ENCODE measurements at regions not wholly inside any gene's neighbourhood (a gene's known extent, or its start where the extent isn't known, plus 50 kb on each side); places are given as distances from the start of the nearest gene placed in this dataset.

GRCh38 chr5:7179364-7179763, 216.6 kb upstream of the ADCY2 start:
- no peak overlapping the region for H3K4me3 ChIP-seq
- no peak overlapping the region for H3K27ac ChIP-seq

DNA sequence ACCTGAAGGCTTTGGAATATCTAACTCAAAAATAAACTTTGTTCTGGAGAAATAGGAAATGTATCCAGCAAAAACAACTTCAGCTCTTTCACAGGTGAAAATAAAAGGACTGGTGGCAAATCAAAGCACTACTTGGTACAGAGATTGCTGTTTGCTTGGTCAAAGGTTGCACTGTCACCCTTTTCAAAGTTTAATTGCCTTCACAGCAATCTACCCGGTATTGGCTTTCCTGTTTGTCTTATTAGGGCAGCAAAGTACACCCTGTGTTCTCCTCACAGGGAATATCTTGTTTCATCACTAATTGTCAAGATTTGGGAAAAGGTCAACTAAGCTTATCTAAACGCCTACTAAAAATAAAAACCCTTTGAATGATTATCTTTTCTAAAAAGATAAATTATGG, 214.1 kb upstream of the ADCY2 start:
- no peak overlapping the region for H3K4me3 ChIP-seq
- no peak overlapping the region for H3K27ac ChIP-seq

- Histone ChIP-seq H3K27ac (no peak overlapping the region), H3K4me3 (no peak overlapping the region)
Measured at GRCh38 chr5:7185742-7186141, 210.2 kb upstream of the ADCY2 start.

GRCh38 chr5:7186818-7187217, 209.1 kb upstream of the ADCY2 start:
- Histone ChIP-seq H3K27ac (no peak overlapping the region), H3K4me3 (no peak overlapping the region)

GRCh38 chr5:7190712-7191250, 205.2 kb upstream of the ADCY2 start:
- Histone ChIP-seq H3K4me3 (no peak overlapping the region), H3K27ac (no peak overlapping the region)

DNA sequence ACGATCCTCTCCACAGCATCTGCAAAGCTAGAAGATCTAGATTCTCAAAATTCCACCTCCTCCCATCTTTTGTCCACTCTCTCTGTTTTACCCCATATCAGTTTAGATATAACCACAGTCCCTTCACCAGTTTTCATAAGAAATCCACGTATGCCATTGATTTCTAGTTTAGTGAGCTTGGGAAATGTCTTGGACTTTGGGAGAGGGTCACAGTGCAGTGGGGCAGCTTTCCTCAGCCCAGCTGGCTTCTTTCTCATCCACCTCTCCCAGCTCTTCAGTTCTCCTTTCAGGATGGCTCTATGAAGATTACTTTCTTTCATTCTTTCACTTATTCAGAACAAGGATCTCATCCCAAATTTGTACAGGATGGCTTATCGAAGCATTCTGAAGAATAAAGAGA, 203.9 kb upstream of the ADCY2 start:
- Histone ChIP-seq H3K4me3 (no peak overlapping the region), H3K27ac (no peak overlapping the region)

- H3K27ac ChIP-seq, result no peak overlapping the region
- no peak overlapping the region for H3K4me3 ChIP-seq
Measured at GRCh38 chr5:7202846-7203245, 193.1 kb upstream of the ADCY2 start.

GRCh38 chr5:7207979-7208378, 188.0 kb upstream of the ADCY2 start:
- Histone ChIP-seq H3K27ac (no peak overlapping the region), H3K4me3 (no peak overlapping the region)

- Histone ChIP-seq H3K4me3 (no peak overlapping the region), H3K27ac (no peak overlapping the region)
Measured at GRCh38 chr5:7208938-7209337, 187.0 kb upstream of the ADCY2 start.

DNA sequence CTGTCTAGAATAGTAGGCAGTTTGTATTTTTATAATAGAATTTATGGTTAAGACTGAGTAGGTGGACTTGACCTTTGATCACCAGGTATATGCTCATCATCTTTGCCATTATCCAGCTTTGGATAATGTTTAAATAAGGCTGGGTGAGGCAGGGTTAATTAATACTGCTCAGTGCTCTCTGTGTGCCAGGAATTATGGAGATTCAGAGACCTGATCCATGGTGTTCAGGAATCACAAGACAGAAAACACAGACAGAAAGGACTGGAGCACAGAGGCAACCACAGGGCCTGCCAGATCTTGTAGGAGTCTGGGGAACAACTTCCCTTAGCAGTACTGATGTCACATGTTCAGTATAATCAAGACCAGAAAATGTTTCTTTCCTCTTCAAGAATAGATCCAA, 186.3 kb upstream of the ADCY2 start:
- no peak overlapping the region for H3K4me3 ChIP-seq
- H3K27ac ChIP-seq, result no peak overlapping the region

DNA sequence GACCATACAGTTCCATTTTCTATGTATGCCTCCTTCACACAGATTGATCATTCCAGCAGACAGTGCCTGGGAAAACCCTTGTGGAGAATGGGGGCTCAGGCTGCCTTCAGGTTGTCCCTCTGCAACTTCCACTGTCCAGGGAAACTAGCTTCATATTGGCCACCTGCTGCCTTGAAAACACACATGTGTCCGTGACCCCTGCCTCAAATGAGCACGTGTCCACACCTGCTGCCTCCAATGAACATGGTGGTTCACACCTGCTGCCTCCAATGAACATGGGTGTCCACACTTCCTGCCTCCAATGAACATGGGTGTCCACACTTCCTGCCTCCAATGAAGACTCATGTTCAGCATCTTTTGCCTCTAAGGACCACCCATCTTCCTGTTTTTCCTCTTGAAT, 185.4 kb upstream of the ADCY2 start:
- Histone ChIP-seq H3K27ac (no peak overlapping the region), H3K4me3 (no peak overlapping the region)

GRCh38 chr5:7213525-7213924, 182.4 kb upstream of the ADCY2 start:
- Histone ChIP-seq H3K4me3 (no peak overlapping the region), H3K27ac (no peak overlapping the region)

GRCh38 chr5:7214906-7215416, 181.0 kb upstream of the ADCY2 start:
- H3K4me3 ChIP-seq, result no peak overlapping the region
- H3K27ac ChIP-seq, result no peak overlapping the region

DNA sequence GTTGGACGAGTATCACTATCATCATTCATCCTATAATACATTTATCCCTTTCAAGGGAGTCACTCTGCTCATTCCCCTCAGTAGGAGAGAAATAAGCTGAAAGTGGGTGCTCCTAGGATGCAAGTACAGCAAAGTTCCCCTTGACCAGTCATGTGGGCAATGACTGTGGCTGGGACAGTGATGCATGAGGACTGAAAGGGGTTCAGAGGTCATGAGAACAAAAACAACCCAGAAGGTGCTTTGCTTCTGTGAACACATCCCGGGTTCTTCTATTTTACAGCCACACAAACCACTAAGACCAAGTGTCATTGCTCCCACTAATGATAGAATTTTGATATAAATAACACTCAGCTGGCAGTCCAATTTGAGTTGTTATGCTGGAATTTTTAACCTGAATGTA, 177.8 kb upstream of the ADCY2 start:
- no peak overlapping the region for H3K4me3 ChIP-seq
- no peak overlapping the region for H3K27ac ChIP-seq

DNA sequence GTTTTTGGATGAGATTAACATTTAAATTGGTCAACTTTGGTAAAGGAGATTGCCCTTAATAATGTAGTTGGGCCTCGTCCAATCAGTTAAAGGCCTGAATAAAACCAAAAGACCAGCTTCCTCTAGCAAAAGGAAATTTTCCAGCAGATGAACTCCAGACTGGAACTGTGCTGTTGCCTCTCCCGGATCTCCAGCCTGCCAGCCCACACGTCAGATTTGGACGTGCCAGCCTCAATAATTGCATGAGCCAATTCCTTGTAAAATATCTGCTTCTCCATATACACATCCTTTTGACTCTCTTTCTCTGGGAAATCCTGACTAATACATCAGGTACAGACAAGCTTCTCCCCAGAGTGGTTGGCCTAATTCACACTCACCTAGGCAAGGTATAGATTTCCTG, 175.8 kb upstream of the ADCY2 start:
- no peak overlapping the region for H3K4me3 ChIP-seq
- H3K27ac ChIP-seq, result no peak overlapping the region

GRCh38 chr5:7221041-7221440, 174.9 kb upstream of the ADCY2 start:
- no peak overlapping the region for H3K4me3 ChIP-seq

GRCh38 chr5:7225826-7226225, 170.1 kb upstream of the ADCY2 start:
- H3K27ac ChIP-seq, result no peak overlapping the region
- no peak overlapping the region for H3K4me3 ChIP-seq

More at GRCh38 chr5:7221041-7221440, 174.9 kb upstream of the ADCY2 start:
- no peak overlapping the region for H3K27ac ChIP-seq

- Histone ChIP-seq H3K27ac (no peak overlapping the region), H3K4me3 (no peak overlapping the region)
Measured at GRCh38 chr5:7242118-7242710, 153.7 kb upstream of the ADCY2 start.

DNA sequence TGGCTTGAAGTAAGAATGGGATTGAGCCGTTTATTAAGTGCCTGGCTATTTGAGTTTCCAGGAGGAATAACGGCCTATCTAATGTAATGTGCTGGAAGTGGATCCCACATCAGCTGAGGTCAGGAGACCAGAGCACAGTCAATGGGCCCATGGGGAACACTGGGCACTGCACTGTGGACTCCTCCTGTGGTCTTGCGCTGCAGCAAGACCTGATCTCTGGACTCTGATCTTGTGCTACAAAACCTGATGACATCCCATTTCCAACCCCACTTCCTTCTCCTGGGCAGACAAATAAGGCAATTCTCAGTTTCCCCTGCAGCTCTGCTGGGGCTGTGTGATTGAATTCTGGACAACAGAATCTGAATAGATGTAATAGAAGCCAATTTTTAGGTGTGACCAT, 151.7 kb upstream of the ADCY2 start:
- no peak overlapping the region for H3K27ac ChIP-seq
- no peak overlapping the region for H3K4me3 ChIP-seq

DNA sequence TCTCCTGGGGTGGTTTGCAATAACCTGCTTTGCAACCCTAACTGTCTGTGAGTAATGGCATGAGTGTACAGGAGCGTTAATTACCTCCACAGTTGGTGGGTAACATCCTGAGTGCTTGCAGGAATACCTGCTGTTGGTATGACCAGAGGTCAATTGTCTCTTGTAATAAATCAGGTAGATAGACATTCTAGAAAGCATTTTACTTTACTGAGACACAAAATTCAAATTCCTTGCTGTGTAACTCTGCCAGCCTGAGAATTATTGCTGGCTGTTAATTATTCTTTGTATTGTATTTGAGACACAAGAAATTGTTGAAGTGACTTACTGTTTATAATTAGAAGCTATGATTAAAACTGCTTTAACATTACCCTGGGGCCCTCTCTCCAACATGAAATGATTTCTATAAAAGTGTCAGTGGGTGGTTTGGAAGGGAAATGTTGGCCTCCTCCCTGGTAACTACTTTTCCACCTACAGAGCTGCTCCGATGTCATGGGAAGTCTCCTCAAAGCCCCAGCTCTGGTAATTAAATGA, 150.8 kb upstream of the ADCY2 start:
- Histone ChIP-seq H3K27ac (no peak overlapping the region), H3K4me3 (no peak overlapping the region)

DNA sequence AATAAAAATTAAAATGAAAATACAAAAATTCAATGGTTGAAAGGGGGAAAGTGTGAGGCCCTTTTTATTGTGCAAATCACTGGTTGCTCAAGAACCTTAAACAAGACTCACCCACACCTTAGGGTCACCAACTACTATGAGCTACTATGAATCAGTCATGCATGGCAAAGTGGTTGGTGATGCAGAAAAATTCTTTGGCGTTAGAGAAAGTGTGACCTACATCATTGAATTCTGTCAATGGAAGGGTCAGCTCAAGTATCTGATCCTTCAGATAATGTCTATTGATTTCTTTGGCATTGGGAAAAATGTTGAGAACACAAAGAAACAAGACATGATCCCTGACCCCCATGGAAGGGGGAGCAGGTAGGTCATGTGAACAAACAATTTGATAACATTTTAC, 149.7 kb upstream of the ADCY2 start:
- H3K4me3 ChIP-seq, result no peak overlapping the region
- H3K27ac ChIP-seq, result no peak overlapping the region

GRCh38 chr5:7250004-7250403, 145.9 kb upstream of the ADCY2 start:
- no peak overlapping the region for H3K4me3 ChIP-seq
- peak overlapping the region in 3 of 21 experiments; percentile 24 to 55 (median 47) for H3K27ac ChIP-seq
